ENCODE measurements at regions not wholly inside any gene's neighbourhood (a gene's known extent, or its start where the extent isn't known, plus 50 kb on each side); places are given as distances from the start of the nearest gene placed in this dataset.
A peak's percentile ranks its signal among the peaks of the same experiment; 100 is the strongest.

- TF ChIP-seq, protein P1, sequence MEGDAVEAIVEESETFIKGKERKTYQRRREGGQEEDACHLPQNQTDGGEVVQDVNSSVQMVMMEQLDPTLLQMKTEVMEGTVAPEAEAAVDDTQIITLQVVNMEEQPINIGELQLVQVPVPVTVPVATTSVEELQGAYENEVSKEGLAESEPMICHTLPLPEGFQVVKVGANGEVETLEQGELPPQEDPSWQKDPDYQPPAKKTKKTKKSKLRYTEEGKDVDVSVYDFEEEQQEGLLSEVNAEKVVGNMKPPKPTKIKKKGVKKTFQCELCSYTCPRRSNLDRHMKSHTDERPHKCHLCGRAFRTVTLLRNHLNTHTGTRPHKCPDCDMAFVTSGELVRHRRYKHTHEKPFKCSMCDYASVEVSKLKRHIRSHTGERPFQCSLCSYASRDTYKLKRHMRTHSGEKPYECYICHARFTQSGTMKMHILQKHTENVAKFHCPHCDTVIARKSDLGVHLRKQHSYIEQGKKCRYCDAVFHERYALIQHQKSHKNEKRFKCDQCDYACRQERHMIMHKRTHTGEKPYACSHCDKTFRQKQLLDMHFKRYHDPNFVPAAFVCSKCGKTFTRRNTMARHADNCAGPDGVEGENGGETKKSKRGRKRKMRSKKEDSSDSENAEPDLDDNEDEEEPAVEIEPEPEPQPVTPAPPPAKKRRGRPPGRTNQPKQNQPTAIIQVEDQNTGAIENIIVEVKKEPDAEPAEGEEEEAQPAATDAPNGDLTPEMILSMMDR (IDR thresholded peaks at IDR 0.05), result peak; percentile 16
- no peaks in the 10 kb centered on the region for H3K9me3 Mint-ChIP-seq (ENCODE audit: low read depth)
- no peaks in the 10 kb centered on the region for H3K4me1 Mint-ChIP-seq (ENCODE audit: low read depth)
- H3K4me3 Mint-ChIP-seq (ENCODE audit: unreplicated experiment), result no peak overlapping the region
- no peak overlapping the region for H3K27ac Mint-ChIP-seq (ENCODE audit: unreplicated experiment)
- DNase-seq (ENCODE audit: low spot score), result no peak
- H3K36me3 Mint-ChIP-seq (ENCODE audit: low read depth), result no peaks in the 10 kb centered on the region
- peaks cover 19% of the 10 kb centered on the region for H3K27me3 Mint-ChIP-seq (ENCODE audit: low read depth)
Measured at GRCh38 chr15:31964586-31965307, 65.6 kb upstream of the CHRNA7 start.

DNA sequence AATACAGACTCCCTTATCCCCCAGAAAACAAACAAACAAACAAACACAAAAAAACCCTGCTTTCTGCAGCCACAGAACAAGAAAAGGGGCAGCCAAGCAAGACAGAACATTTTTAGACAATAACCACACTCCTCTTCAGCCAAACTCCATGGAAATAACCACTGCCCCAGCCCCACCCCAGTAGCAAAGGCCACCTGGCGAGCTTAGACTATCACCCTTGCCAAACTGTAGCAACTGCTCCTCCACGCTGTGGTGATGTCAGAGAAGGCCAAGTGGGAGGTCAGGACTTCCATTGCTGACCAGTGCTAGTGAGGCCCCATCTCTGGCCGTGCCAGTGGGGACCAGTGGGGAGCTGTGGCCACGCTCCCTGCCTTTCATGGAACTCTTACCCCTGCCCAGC lies 60.3 kb upstream of the CHRNA7 start:
- Mint-ChIP-seq H3K27me3 (ENCODE audit: low read depth) (peaks cover 39% of the 10 kb centered on the region), H3K4me1 (ENCODE audit: low read depth) (peaks cover 2% of the 10 kb centered on the region), H3K4me3 (ENCODE audit: unreplicated experiment) (no peak overlapping the region), H3K36me3 (ENCODE audit: low read depth) (no peaks in the 10 kb centered on the region), H3K9me3 (ENCODE audit: low read depth) (no peaks in the 10 kb centered on the region), H3K27ac (ENCODE audit: unreplicated experiment) (no peak overlapping the region)
- TF ChIP-seq, protein P1 (IDR thresholded peaks at IDR 0.05), result no peak
- no peak for DNase-seq (ENCODE audit: low spot score)

DNA sequence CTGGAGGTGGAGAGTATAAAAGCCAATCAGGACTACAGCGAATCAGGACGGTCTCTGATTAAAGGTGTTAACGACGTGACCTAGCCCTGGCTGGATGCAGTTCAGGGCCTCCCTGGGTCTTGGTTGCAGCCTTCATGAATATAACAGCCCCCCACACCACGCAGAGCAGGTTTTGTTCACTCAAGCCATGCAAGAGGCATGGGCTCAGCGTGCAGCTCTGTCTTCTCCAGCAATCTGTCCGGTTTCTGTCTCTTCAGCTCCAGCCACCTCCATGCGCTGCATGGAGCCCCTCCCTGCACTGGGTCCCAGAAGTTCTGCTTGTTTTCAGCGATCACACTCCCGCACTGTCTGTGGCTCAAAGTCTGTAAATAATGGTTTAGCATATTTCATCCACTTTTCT lies 57.1 kb upstream of the CHRNA7 start:
- no peaks in the 10 kb centered on the region for H3K9me3 Mint-ChIP-seq (ENCODE audit: low read depth)
- H3K4me1 Mint-ChIP-seq (ENCODE audit: low read depth), result peaks cover 8% of the 10 kb centered on the region
- no peaks in the 10 kb centered on the region for H3K36me3 Mint-ChIP-seq (ENCODE audit: low read depth)
- TF ChIP-seq, protein P1 (IDR thresholded peaks at IDR 0.05), result no peak
- no peak overlapping the region for H3K27ac Mint-ChIP-seq (ENCODE audit: unreplicated experiment)
- H3K4me3 Mint-ChIP-seq (ENCODE audit: unreplicated experiment), result no peak overlapping the region
- H3K27me3 Mint-ChIP-seq (ENCODE audit: low read depth), result peaks cover 43% of the 10 kb centered on the region
- DNase-seq (ENCODE audit: low spot score), result no peak

DNA sequence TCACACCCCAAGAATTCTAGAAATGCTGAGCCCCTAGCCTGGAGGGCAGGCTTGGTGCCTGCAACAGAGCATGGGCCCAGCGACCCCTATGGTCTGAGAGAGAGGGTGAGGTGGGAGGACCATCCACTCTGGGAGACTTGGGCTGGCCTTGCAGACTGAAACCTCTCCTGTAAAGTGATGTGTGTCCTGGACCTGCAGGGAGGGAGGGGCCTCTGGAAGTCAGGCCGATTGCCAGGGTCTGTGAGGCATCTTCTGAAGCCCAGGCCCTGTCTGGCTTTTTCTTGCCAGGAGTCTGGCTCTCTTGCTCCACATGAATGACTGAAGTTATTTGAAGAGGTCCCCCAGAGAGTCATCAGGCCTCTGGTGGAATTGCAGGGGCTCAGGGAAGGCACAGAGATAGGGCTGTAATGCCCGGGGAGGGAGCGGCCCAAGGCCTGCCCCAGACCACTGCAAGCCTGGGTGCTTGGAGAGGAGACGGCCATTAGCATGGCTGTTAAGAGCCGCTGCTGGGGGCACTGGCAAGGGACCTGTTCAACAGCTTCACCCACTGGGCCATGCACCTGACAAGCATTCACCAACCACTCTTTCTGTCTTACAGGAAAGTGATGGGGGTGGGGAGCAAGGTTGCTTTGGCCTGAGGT lies 56.0 kb upstream of the CHRNA7 start:
- Mint-ChIP-seq H3K36me3 (ENCODE audit: low read depth) (no peaks in the 10 kb centered on the region), H3K27me3 (ENCODE audit: low read depth) (peaks cover 41% of the 10 kb centered on the region)

More for the DNA sequence above, 56.0 kb upstream of the CHRNA7 start:
- Mint-ChIP-seq H3K27ac (ENCODE audit: unreplicated experiment) (no peak overlapping the region), H3K9me3 (ENCODE audit: low read depth) (no peaks in the 10 kb centered on the region), H3K4me1 (ENCODE audit: low read depth) (peaks cover 11% of the 10 kb centered on the region), H3K4me3 (ENCODE audit: unreplicated experiment) (no peak overlapping the region)
- TF ChIP-seq, protein P1 (IDR thresholded peaks at IDR 0.05), result no peak
- no peak for DNase-seq (ENCODE audit: low spot score)
